KMS-11 (cell line): ENCODE measurements at regions not wholly inside any gene's neighbourhood (a gene's known extent, or its start where the extent isn't known, plus 50 kb on each side); places are given as distances from the start of the nearest gene placed in this dataset.

Experiments
- H2AFZ ChIP-seq: fragments of 200-600 bp; sonication (generic); 2 replicates; pipeline ENCODE4 v1.6.1; 2016; ENCODE audit warnings: antibody characterized with exemption, mixed run types, low read depth
- H3K27ac ChIP-seq: fragments of 200-600 bp; sonication (generic); 2 replicates; pipeline ENCODE4 v1.6.1; 2016; ENCODE audit warnings: mild to moderate bottlenecking, mixed run types
- H3K27me3 ChIP-seq: fragments of 200-600 bp; sonication (generic); 2 replicates; pipeline ENCODE4 v1.6.1; 2017; ENCODE audit warnings: mild to moderate bottlenecking, low read depth, mixed run types, moderate library complexity; ENCODE audit not compliant: insufficient read depth
- H3K36me3 ChIP-seq: fragments of 200-600 bp; sonication (generic); 2 replicates; pipeline ENCODE4 v1.6.1; 2017; ENCODE audit warnings: mild to moderate bottlenecking, mixed run types; ENCODE audit not compliant: insufficient read depth
- H3K4me1 ChIP-seq: fragments of 200-600 bp; sonication (generic); 2 replicates; pipeline ENCODE4 v1.6.1; 2016; ENCODE audit warnings: mild to moderate bottlenecking, low read depth, mixed run types; ENCODE audit not compliant: poor library complexity, severe bottlenecking
- H3K4me2 ChIP-seq: fragments of 200-600 bp; sonication (generic); 2 replicates; pipeline ENCODE4 v1.7.0; 2016; ENCODE audit warnings: mild to moderate bottlenecking, mixed run types
- H3K4me3 ChIP-seq: fragments of 200-600 bp; sonication (generic); IDR thresholded peaks from 2 replicates; pipeline ENCODE4 v1.6.1; 2017; ENCODE audit warnings: low read depth, low read length, mixed read lengths; ENCODE audit not compliant: insufficient read depth
- H3K79me2 ChIP-seq: fragments of 200-600 bp; sonication (generic); 2 replicates; pipeline ENCODE4 v1.6.1; 2016; ENCODE audit warnings: low read depth, mixed run types; ENCODE audit not compliant: insufficient read depth
- H3K9ac ChIP-seq: fragments of 200-600 bp; sonication (generic); 2 replicates; pipeline ENCODE4 v1.6.1; 2016; ENCODE audit warnings: mild to moderate bottlenecking, mixed run types
- H4K20me1 ChIP-seq: fragments of 200-600 bp; sonication (generic); 2 replicates; pipeline ENCODE4 v1.6.1; 2016; ENCODE audit warnings: mild to moderate bottlenecking, mixed run types; ENCODE audit not compliant: insufficient read depth
- CTCF ChIP-seq: fragments of 200-600 bp; sonication (generic); conservative IDR thresholded peaks from 2 replicates; pipeline ENCODE4 v1.6.1; 2017; ENCODE audit warnings: low read depth, mild to moderate bottlenecking, antibody characterized with exemption, low read length, moderate library complexity, mixed read lengths

GRCh38 chr6:8738951-8739350, 303.6 kb upstream of the SLC35B3 start:
- H4K20me1 ChIP-seq: no peaks in the 10 kb centered on the region
- peaks cover 14% of the 10 kb centered on the region for H3K4me1 ChIP-seq
- H3K4me3 ChIP-seq: no peak overlapping the region
- no peak overlapping the region for H3K9ac ChIP-seq
- no peaks in the 10 kb centered on the region for H3K27me3 ChIP-seq
- no peak overlapping the region for H3K4me2 ChIP-seq
- H3K79me2 ChIP-seq: no peaks in the 10 kb centered on the region
- H3K27ac ChIP-seq: no peak overlapping the region
- TF ChIP-seq CTCF: no peak
- no peaks in the 10 kb centered on the region for H3K36me3 ChIP-seq
- H2AFZ ChIP-seq: no peak overlapping the region

GRCh38 chr6:8736156-8736895, 301.0 kb upstream of the SLC35B3 start:
- H3K79me2 ChIP-seq: no peaks in the 10 kb centered on the region

GRCh38 chr6:8733879-8734278, 298.5 kb upstream of the SLC35B3 start:
- Histone ChIP-seq H3K4me3 (no peak overlapping the region), H3K79me2 (no peaks in the 10 kb centered on the region), H3K4me2 (no peak overlapping the region)

More at GRCh38 chr6:8736156-8736895, 301.0 kb upstream of the SLC35B3 start:
- H3K4me1 ChIP-seq: no peaks in the 10 kb centered on the region
- H3K4me2 ChIP-seq: no peak overlapping the region
- no peak overlapping the region for H3K27ac ChIP-seq
- H3K9ac ChIP-seq: no peak overlapping the region
- no peak overlapping the region for H2AFZ ChIP-seq
- no peaks in the 10 kb centered on the region for H3K27me3 ChIP-seq
- no peaks in the 10 kb centered on the region for H4K20me1 ChIP-seq
- TF ChIP-seq CTCF: no peak
- no peak overlapping the region for H3K4me3 ChIP-seq
- no peaks in the 10 kb centered on the region for H3K36me3 ChIP-seq

GRCh38 chr6:8731874-8732273, 296.5 kb upstream of the SLC35B3 start:
- no peaks in the 10 kb centered on the region for H3K79me2 ChIP-seq
- no peaks in the 10 kb centered on the region for H3K4me1 ChIP-seq
- H3K4me2 ChIP-seq: no peak overlapping the region
- H3K36me3 ChIP-seq: no peaks in the 10 kb centered on the region
- H3K27me3 ChIP-seq: no peaks in the 10 kb centered on the region
- no peak for TF ChIP-seq CTCF
- H2AFZ ChIP-seq: no peak overlapping the region
- no peak overlapping the region for H3K4me3 ChIP-seq
- no peak overlapping the region for H3K9ac ChIP-seq
- H3K27ac ChIP-seq: no peak overlapping the region
- H4K20me1 ChIP-seq: no peaks in the 10 kb centered on the region

More at GRCh38 chr6:8733879-8734278, 298.5 kb upstream of the SLC35B3 start:
- Histone ChIP-seq H3K4me1 (no peaks in the 10 kb centered on the region), H4K20me1 (no peaks in the 10 kb centered on the region), H3K27me3 (no peaks in the 10 kb centered on the region), H3K27ac (no peak overlapping the region), H3K9ac (no peak overlapping the region), H3K36me3 (no peaks in the 10 kb centered on the region), H2AFZ (no peak overlapping the region)
- no peak for TF ChIP-seq CTCF
